GM23338 (cell line): ENCODE measurements at regions not wholly inside any gene's neighbourhood (a gene's known extent, or its start where the extent isn't known, plus 50 kb on each side); places are given as distances from the start of the nearest gene placed in this dataset.

Experiments used
- ATAC-seq: fragments of 200-7000 bp; cut with Tn5 transposase; 3 replicates; pipeline ENCODE4 v1.9.1; 2020
- DNase-seq: peaks from one replicate; pipeline ENCODE4 v3.0.0-alpha.2; 2015; ENCODE audit warnings: low spot score
- H2AFZ ChIP-seq: fragments of 200-600 bp; sonication (generic); 2 replicates; pipeline ENCODE4 v1.8.0; 2016; ENCODE audit warnings: antibody characterized with exemption, mild to moderate bottlenecking, moderate library complexity
- H3F3A ChIP-seq: fragments of 200-600 bp; sonication (generic); replicated peaks from 2 replicates; pipeline ENCODE4 v1.8.0; 2017; ENCODE audit warnings: antibody characterized with exemption, mixed run types, low read depth
- H3K27ac ChIP-seq: fragments of 200-600 bp; sonication (generic); 2 replicates; pipeline ENCODE4 v1.6.1; 2016; ENCODE audit warnings: low read depth
- H3K27me3 ChIP-seq: fragments of 200-600 bp; sonication (generic); 2 replicates; pipeline ENCODE4 v1.8.0; 2016; ENCODE audit warnings: mild to moderate bottlenecking, mixed run types, moderate library complexity; ENCODE audit not compliant: insufficient read depth
- H3K36me3 ChIP-seq: fragments of 200-600 bp; sonication (generic); 2 replicates; pipeline ENCODE4 v1.8.0; 2016; ENCODE audit warnings: mild to moderate bottlenecking; ENCODE audit not compliant: insufficient read depth
- H3K4me1 ChIP-seq: fragments of 200-600 bp; sonication (generic); 2 replicates; pipeline ENCODE4 v1.8.0; 2016; ENCODE audit warnings: mild to moderate bottlenecking, moderate library complexity; ENCODE audit not compliant: insufficient read depth
- H3K4me2 ChIP-seq: fragments of 200-600 bp; sonication (generic); 2 replicates; pipeline ENCODE4 v1.7.1; 2017; ENCODE audit warnings: mixed run types
- H3K4me3 ChIP-seq: fragments of 200-600 bp; sonication (generic); 2 replicates; pipeline ENCODE4 v1.6.1; 2016; ENCODE audit warnings: mixed run types
- H3K79me2 ChIP-seq: fragments of 200-600 bp; sonication (generic); replicated peaks from 2 replicates; pipeline ENCODE4 v1.8.0; 2017; ENCODE audit warnings: mild to moderate bottlenecking; ENCODE audit not compliant: insufficient read depth
- H3K9me2 ChIP-seq: fragments of 200-600 bp; sonication (generic); 2 replicates; pipeline ENCODE4 v1.8.0; 2017; ENCODE audit not compliant: insufficient read depth
- H4K20me1 ChIP-seq: fragments of 200-600 bp; sonication (generic); replicated peaks from 2 replicates; pipeline ENCODE4 v1.8.0; 2017; ENCODE audit warnings: mild to moderate bottlenecking; ENCODE audit not compliant: insufficient read depth
- H3K27ac Mint-ChIP-seq: 2 replicates; pipeline ENCODE4 v1.8.0; 2020; ENCODE audit warnings: inconsistent platforms, mild to moderate bottlenecking, moderate library complexity, mixed read lengths
- H3K27me3 Mint-ChIP-seq: 3 replicates; pipeline ENCODE4 v1.8.0; 2022; ENCODE audit warnings: low read depth, mild to moderate bottlenecking, moderate library complexity, mixed read lengths, inconsistent platforms; ENCODE audit not compliant: insufficient read depth, poor library complexity
- H3K36me3 Mint-ChIP-seq: 3 replicates; pipeline ENCODE4 v1.8.0; 2021; ENCODE audit warnings: low read depth, mild to moderate bottlenecking, inconsistent platforms, moderate library complexity, mixed read lengths
- H3K4me1 Mint-ChIP-seq: 3 replicates; pipeline ENCODE4 v1.8.0; 2020; ENCODE audit warnings: mild to moderate bottlenecking, inconsistent platforms, mixed read lengths
- H3K4me3 Mint-ChIP-seq: 3 replicates; pipeline ENCODE4 v1.8.0; 2021; ENCODE audit warnings: moderate library complexity, mild to moderate bottlenecking, inconsistent platforms, mixed read lengths
- H3K9me3 Mint-ChIP-seq: 3 replicates; pipeline ENCODE4 v1.8.0; 2020; ENCODE audit warnings: moderate library complexity, mild to moderate bottlenecking, inconsistent platforms, mixed read lengths
- CREB1 ChIP-seq: fragments of 250-450 bp; sonication (Bioruptor Pico); IDR thresholded peaks from 2 replicates; pipeline ENCODE4 v1.5.0; 2020; ENCODE audit warnings: low read depth, mild to moderate bottlenecking, moderate library complexity
- ETS1 ChIP-seq: IDR thresholded peaks from 2 replicates; pipeline ENCODE4 v1.6.1; 2016; ENCODE audit warnings: antibody characterized with exemption
- EZH2 ChIP-seq: fragments of 200-600 bp; sonication (generic); IDR thresholded peaks from one replicate; pipeline ENCODE4 v1.8.0; 2017; ENCODE audit warnings: antibody characterized with exemption, mild to moderate bottlenecking, low read depth; ENCODE audit not compliant: unreplicated experiment
- EZH2phosphoT487 ChIP-seq: fragments of 200-600 bp; sonication (generic); IDR thresholded peaks from one replicate; pipeline ENCODE4 v1.8.1; 2018; ENCODE audit warnings: antibody characterized with exemption; ENCODE audit not compliant: unreplicated experiment
- JUNB ChIP-seq: IDR thresholded peaks from one replicate; pipeline ENCODE4 v1.6.1; 2016; ENCODE audit warnings: antibody characterized with exemption; ENCODE audit not compliant: unreplicated experiment
- NANOG ChIP-seq: IDR thresholded peaks from 2 replicates; pipeline ENCODE4 v1.6.1; 2016; ENCODE audit warnings: antibody characterized with exemption, borderline replicate concordance
- STAT1 ChIP-seq: IDR thresholded peaks from one replicate; pipeline ENCODE4 v1.6.1; 2016; ENCODE audit warnings: antibody characterized with exemption; ENCODE audit not compliant: unreplicated experiment
- ZNF114 ChIP-seq: fragments of 250-450 bp; sonication (Bioruptor Pico); IDR thresholded peaks from 2 replicates; pipeline ENCODE4 v1.5.0; 2020; ENCODE audit warnings: mild to moderate bottlenecking, moderate library complexity
- ZNF331 ChIP-seq: fragments of 250-450 bp; sonication (Bioruptor Pico); IDR thresholded peaks from 2 replicates; pipeline ENCODE4 v1.5.0; 2020; ENCODE audit warnings: low read depth, mild to moderate bottlenecking, moderate library complexity
- ZNF462 ChIP-seq: fragments of 250-450 bp; sonication (Bioruptor Pico); IDR thresholded peaks from 2 replicates; pipeline ENCODE4 v1.5.0; 2020; ENCODE audit warnings: mild to moderate bottlenecking, moderate library complexity

GRCh38 chr11:82246926-82247325 lies 486.7 kb downstream of the FAM181B start:
- H3K27ac Mint-ChIP-seq, result peak overlapping the region; percentile 70
- H3K36me3 Mint-ChIP-seq, result no peaks in the 10 kb centered on the region
- peaks cover 2% of the 10 kb centered on the region for H3K27me3 Mint-ChIP-seq

GRCh38 chr11:82239498-82239897 lies 494.2 kb downstream of the FAM181B start:
- H3K36me3 ChIP-seq, result no peaks in the 10 kb centered on the region
- no peak for TF ChIP-seq EZH2
- no peak for TF ChIP-seq ETS1
- TF ChIP-seq ZNF114, result no peak
- no peak overlapping the region for H3K4me2 ChIP-seq
- no peak for ATAC-seq
- H3K79me2 ChIP-seq, result no peaks in the 10 kb centered on the region
- H3K4me1 ChIP-seq, result no peaks in the 10 kb centered on the region
- H3K4me3 Mint-ChIP-seq, result no peak overlapping the region
- no peaks in the 10 kb centered on the region for H3K27me3 ChIP-seq
- H3K36me3 Mint-ChIP-seq, result no peaks in the 10 kb centered on the region
- no peak overlapping the region for H3K27ac ChIP-seq
- no peaks in the 10 kb centered on the region for H3K9me2 ChIP-seq
- DNase-seq, result no peak
- H3F3A ChIP-seq, result no peaks in the 10 kb centered on the region
- no peak overlapping the region for H3K27ac Mint-ChIP-seq
- no peak overlapping the region for H2AFZ ChIP-seq
- no peak overlapping the region for H3K4me3 ChIP-seq
- H3K9me3 Mint-ChIP-seq, result peaks cover 5% of the 10 kb centered on the region; the same call in 1 of the 3 replicates
- no peaks in the 10 kb centered on the region for H4K20me1 ChIP-seq
- peaks cover 2% of the 10 kb centered on the region for H3K27me3 Mint-ChIP-seq
- H3K4me1 Mint-ChIP-seq, result no peaks in the 10 kb centered on the region

More at GRCh38 chr11:82246926-82247325, 486.7 kb downstream of the FAM181B start:
- no peak overlapping the region for H3K4me2 ChIP-seq
- no peak for DNase-seq
- no peaks in the 10 kb centered on the region for H3F3A ChIP-seq
- H3K4me3 ChIP-seq, result no peak overlapping the region
- no peaks in the 10 kb centered on the region for H3K79me2 ChIP-seq
- H3K4me1 Mint-ChIP-seq, result no peaks in the 10 kb centered on the region
- H3K27ac ChIP-seq, result no peak overlapping the region
- no peaks in the 10 kb centered on the region for H3K9me3 Mint-ChIP-seq
- H3K9me2 ChIP-seq, result no peaks in the 10 kb centered on the region; the same call in 1 of the 2 replicates
- TF ChIP-seq STAT1, result no peak
- no peak for TF ChIP-seq EZH2phosphoT487
- TF ChIP-seq CREB1 (CRISPR knock-in tag), result no peak
- H3K27me3 ChIP-seq, result no peaks in the 10 kb centered on the region
- no peak for ATAC-seq
- no peaks in the 10 kb centered on the region for H4K20me1 ChIP-seq
- H3K4me3 Mint-ChIP-seq, result no peak overlapping the region
- H2AFZ ChIP-seq, result no peak overlapping the region; the same call in 1 of the 2 replicates
- no peaks in the 10 kb centered on the region for H3K4me1 ChIP-seq
- H3K36me3 ChIP-seq, result no peaks in the 10 kb centered on the region

- Mint-ChIP-seq H3K9me3 (peaks cover 5% of the 10 kb centered on the region; the same call in 1 of the 3 replicates), H3K4me3 (no peak overlapping the region), H3K36me3 (no peaks in the 10 kb centered on the region), H3K27ac (no peak overlapping the region), H3K4me1 (no peaks in the 10 kb centered on the region), H3K27me3 (no peaks in the 10 kb centered on the region)
- H3F3A ChIP-seq, result no peaks in the 10 kb centered on the region
- no peaks in the 10 kb centered on the region for H3K4me1 ChIP-seq
- no peak overlapping the region for H2AFZ ChIP-seq
- no peak overlapping the region for H3K4me2 ChIP-seq
- no peak for DNase-seq
- H3K27me3 ChIP-seq, result no peaks in the 10 kb centered on the region
- H3K79me2 ChIP-seq, result no peaks in the 10 kb centered on the region
- no peak overlapping the region for H3K27ac ChIP-seq
- H3K36me3 ChIP-seq, result no peaks in the 10 kb centered on the region
- ATAC-seq, result no peak
- H4K20me1 ChIP-seq, result no peaks in the 10 kb centered on the region
- H3K4me3 ChIP-seq, result no peak overlapping the region
- H3K9me2 ChIP-seq, result no peaks in the 10 kb centered on the region
- TF ChIP-seq NANOG (no peak), ZNF462 (CRISPR knock-in tag) (no peak), JUNB (no peak), ZNF114 (no peak), CREB1 (CRISPR knock-in tag) (no peak), ZNF331 (CRISPR knock-in tag) (no peak)
Observed at GRCh38 chr11:82234256-82234655, 499.4 kb downstream of the FAM181B start.
